Right lobe of liver (tissue), 4 donors: ENCODE measurements at regions not wholly inside any gene's neighbourhood (a gene's known extent, or its start where the extent isn't known, plus 50 kb on each side); places are given as distances from the start of the nearest gene placed in this dataset.

Experiments used
- POLR2A ChIP-seq: fragments of 450-650 bp; IDR thresholded peaks from one replicate; pipeline ENCODE4 v1.6.1; 2017; ENCODE audit warnings: antibody characterized with exemption, mild to moderate bottlenecking
- TF ChIP-seq, protein P1 (sequence below), 4 donors: fragments of 200-600 bp in 3 of 4; fragments of 450-650 bp in 1 of 4; IDR thresholded peaks; one replicate each; pipeline versions ENCODE4 v1.5.1 to v1.8.0; 2016 to 2022; ENCODE audit warnings: antibody characterized with exemption in 4 of 4, mild to moderate bottlenecking in 2 of 4
- donor health status: DM: no; HTN: no; CAD: no.
- donor health status: DM: no; HTN: no; CAD: no.
- donor health status: DM: no; HTN: yes; CAD: no.

DNA sequence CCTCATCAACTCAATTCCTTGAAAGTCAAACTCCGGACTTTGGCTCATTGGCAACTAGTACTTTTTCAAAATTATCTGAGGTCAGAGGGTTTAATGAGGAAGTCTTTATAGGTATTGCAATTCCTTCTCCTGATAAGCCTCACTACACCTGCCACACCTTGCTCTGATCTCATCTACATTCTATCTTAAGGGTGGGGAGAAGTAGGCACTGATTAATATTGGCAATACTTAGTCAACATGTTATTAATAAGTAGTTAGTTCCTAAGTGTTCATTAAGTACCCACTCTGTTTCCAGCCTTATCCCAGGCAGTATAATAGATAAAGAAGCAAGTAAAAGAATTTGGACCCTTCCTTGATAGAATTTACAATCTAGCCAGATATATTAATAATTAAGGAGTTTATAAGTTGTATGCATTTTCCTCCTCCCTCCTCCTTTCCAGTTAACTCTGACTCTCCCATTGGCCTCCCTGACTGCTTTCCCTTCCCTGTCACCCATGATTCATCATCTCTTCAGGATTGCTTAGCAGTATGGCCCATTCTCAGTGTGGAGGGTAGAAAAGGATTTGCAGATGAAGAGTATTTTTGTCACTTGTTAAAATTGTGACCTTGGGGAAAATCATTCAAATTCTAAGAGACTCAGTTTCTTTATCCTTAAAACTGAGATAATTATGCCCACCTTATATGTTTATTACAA, 231.0 kb upstream of the ATP2B1 start:
- TF ChIP-seq, protein P1, sequence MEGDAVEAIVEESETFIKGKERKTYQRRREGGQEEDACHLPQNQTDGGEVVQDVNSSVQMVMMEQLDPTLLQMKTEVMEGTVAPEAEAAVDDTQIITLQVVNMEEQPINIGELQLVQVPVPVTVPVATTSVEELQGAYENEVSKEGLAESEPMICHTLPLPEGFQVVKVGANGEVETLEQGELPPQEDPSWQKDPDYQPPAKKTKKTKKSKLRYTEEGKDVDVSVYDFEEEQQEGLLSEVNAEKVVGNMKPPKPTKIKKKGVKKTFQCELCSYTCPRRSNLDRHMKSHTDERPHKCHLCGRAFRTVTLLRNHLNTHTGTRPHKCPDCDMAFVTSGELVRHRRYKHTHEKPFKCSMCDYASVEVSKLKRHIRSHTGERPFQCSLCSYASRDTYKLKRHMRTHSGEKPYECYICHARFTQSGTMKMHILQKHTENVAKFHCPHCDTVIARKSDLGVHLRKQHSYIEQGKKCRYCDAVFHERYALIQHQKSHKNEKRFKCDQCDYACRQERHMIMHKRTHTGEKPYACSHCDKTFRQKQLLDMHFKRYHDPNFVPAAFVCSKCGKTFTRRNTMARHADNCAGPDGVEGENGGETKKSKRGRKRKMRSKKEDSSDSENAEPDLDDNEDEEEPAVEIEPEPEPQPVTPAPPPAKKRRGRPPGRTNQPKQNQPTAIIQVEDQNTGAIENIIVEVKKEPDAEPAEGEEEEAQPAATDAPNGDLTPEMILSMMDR (IDR thresholded peaks at IDR 0.05): no peak
- no peak for TF ChIP-seq POLR2A
